ENCODE measurements at regions not wholly inside any gene's neighbourhood (a gene's known extent, or its start where the extent isn't known, plus 50 kb on each side); places are given as distances from the start of the nearest gene placed in this dataset.

DNA sequence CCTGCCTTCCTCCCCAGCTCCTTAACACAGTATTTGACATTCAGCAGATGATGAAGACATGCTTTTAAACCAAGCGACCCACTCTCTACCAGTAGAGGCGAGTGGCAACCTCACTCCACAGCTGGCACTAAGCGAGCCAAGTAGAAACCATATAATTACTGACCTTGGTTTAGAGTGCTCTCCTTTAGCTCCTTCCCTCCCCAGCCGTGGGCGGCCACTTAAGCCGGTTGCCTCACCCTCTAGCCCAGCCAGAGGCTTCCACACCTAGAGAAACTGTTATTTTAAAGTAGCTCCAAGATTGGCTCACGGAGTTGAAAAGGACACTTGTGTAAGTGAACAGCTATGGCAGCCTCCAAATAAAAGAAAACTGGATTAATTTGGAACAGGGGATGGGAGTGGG lies 109.1 kb upstream of the CRHR1 start:
- Histone ChIP-seq H3K4me3 (ENCODE audit: low read depth, low read length) (no peak overlapping the region), H3K27me3 (ENCODE audit: insufficient read depth, low read depth, severe bottlenecking) (no peaks in the 10 kb centered on the region)
- TF ChIP-seq CTCF (IDR thresholded peaks at IDR 0.05; ENCODE audit: low read depth, low read length) = no peak

GRCh38 chr17:45675892-45676291 lies 108.2 kb upstream of the CRHR1 start:
- no peak overlapping the region for H3K27ac ChIP-seq
- no peak for TF ChIP-seq CTCF (IDR thresholded peaks at IDR 0.05; ENCODE audit: low read depth, low read length)
- no peaks in the 10 kb centered on the region for H3K27me3 ChIP-seq (ENCODE audit: insufficient read depth, low read depth, severe bottlenecking)
- DNase-seq = no peak
- H3K9me3 ChIP-seq (ENCODE audit: severe bottlenecking) = peaks cover 6% of the 10 kb centered on the region
- H3K36me3 ChIP-seq = no peaks in the 10 kb centered on the region
- H3K4me3 ChIP-seq (ENCODE audit: low read depth, low read length) = no peak overlapping the region

More for the DNA sequence above, 109.1 kb upstream of the CRHR1 start:
- Histone ChIP-seq H3K27ac (no peak overlapping the region), H3K36me3 (no peaks in the 10 kb centered on the region), H3K9me3 (ENCODE audit: severe bottlenecking) (peaks cover 6% of the 10 kb centered on the region)
- DNase-seq = no peak

DNA sequence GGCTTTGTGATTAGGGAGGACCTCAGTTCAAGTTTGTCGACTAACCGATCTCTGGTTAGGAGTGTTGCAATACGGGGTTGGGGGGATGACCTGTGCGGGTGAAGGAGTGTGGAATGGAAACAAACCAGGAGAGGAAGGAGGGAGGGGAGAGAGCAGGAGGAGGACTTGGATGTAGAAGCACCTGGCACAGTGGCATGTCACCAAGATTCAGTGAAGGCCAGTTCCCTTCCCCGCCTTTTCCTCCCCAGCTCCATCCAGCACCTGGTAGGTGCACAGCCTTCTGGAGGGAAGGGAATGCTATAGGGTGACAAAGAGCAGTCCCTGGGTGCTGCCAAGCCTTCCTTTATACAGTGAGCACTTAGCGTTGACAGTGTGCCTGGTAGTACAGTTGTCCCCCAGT lies 107.4 kb upstream of the CRHR1 start:
- Histone ChIP-seq H3K4me3 (ENCODE audit: low read depth, low read length) (no peak overlapping the region), H3K36me3 (no peaks in the 10 kb centered on the region), H3K9me3 (ENCODE audit: severe bottlenecking) (peaks cover 6% of the 10 kb centered on the region), H3K27me3 (ENCODE audit: insufficient read depth, low read depth, severe bottlenecking) (no peaks in the 10 kb centered on the region), H3K27ac (no peak overlapping the region)
- no peak for DNase-seq
- no peak for TF ChIP-seq CTCF (IDR thresholded peaks at IDR 0.05; ENCODE audit: low read depth, low read length)

DNA sequence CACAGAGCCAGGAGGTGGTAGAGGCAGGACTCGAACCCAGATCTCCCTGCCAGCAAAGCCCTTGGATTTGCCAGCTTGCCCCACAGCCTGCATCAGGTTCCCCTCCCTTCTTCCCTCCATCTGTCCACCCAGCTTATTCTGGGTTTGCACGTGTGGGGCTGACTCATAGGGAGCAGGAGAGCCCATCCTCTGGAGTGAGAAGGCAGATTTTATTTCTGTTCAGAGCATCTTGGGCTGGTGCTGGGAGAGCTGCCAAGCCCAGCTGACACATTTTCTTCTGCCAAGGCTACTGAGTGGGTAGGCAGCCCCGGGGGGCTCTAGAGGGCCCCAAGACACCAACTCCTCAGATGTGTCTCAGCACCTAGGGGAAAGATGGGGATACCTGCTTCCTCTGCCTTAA lies 106.3 kb upstream of the CRHR1 start:
- no peak for DNase-seq
- no peak for TF ChIP-seq CTCF (IDR thresholded peaks at IDR 0.05; ENCODE audit: low read depth, low read length)
- H3K36me3 ChIP-seq = no peaks in the 10 kb centered on the region
- H3K27me3 ChIP-seq (ENCODE audit: insufficient read depth, low read depth, severe bottlenecking) = no peaks in the 10 kb centered on the region
- H3K4me3 ChIP-seq (ENCODE audit: low read depth, low read length) = no peak overlapping the region
- H3K27ac ChIP-seq = no peak overlapping the region
- peaks cover 6% of the 10 kb centered on the region for H3K9me3 ChIP-seq (ENCODE audit: severe bottlenecking)

- no peaks in the 10 kb centered on the region for H3K27me3 ChIP-seq (ENCODE audit: insufficient read depth, low read depth, severe bottlenecking)
Observed at GRCh38 chr17:45679426-45679825, 104.7 kb upstream of the CRHR1 start.

More at GRCh38 chr17:45679426-45679825, 104.7 kb upstream of the CRHR1 start:
- Histone ChIP-seq H3K36me3 (no peaks in the 10 kb centered on the region), H3K27ac (no peak overlapping the region), H3K4me3 (ENCODE audit: low read depth, low read length) (no peak overlapping the region), H3K9me3 (ENCODE audit: severe bottlenecking) (peaks cover 6% of the 10 kb centered on the region)
- no peak for TF ChIP-seq CTCF (IDR thresholded peaks at IDR 0.05; ENCODE audit: low read depth, low read length)
- DNase-seq = no peak

Measured in WERI-Rb-1 (cell line).